K562 (cell line): ENCODE measurements at regions not wholly inside any gene's neighbourhood (a gene's known extent, or its start where the extent isn't known, plus 50 kb on each side); places are given as distances from the start of the nearest gene placed in this dataset.

Source experiments
- ATAC-seq: fragments of 200-7000 bp; cut with Tn5 transposase; 3 replicates; pipeline ENCODE4 v1.9.1; 2020; ENCODE audit warnings: moderate library complexity
- BruUV-seq: library from RNA; stranded (reverse); fragments of 400-500 nt; replicated peaks from 2 replicates; lab custom pipeline; 2021; lab: Mats Ljungman, UMichigan
- CTCF ChIA-PET: fragments of 300-600 bp; formaldehyde crosslinking; extraction: SDS; loops from one replicate; lab custom pipeline; 2021; ENCODE audit warnings: low intra/inter-chr PET ratio; lab: Yijun Ruan, JAX
- POLR2A ChIA-PET: fragments of 300-600, 350-650 bp; sonication (Branson Sonifier 250); formaldehyde crosslinking; extraction: SDS; loops from one replicate; lab custom pipeline; 2021; ENCODE audit warnings: antibody characterized with exemption, inconsistent platforms; lab: Yijun Ruan, JAX
- DNase-seq, 4 experiments: peaks; one replicate each; pipeline versions ENCODE4 v3.0.0 to v3.0.0-alpha.2; 2011 to 2018; ENCODE audit warnings: low spot score in 3 of 4, mixed read lengths in 3 of 4; ENCODE audit errors: extremely low read depth in 1 of 4
- FAIRE-seq: peaks from 2 replicates; lab custom pipeline; 2011; peaks lifted over from hg19 to GRCh38; lab: Jason Lieb, UNC
- H2AFZ ChIP-seq: 2 replicates; pipeline ENCODE4 v1.6.0; 2011; ENCODE audit warnings: low read depth, low read length, control low read depth, inconsistent platforms
- H3K27ac ChIP-seq: fragments of 200-600 bp; 3 replicates; pipeline ENCODE4 v1.8.0; 2011; ENCODE audit warnings: low read depth, mild to moderate bottlenecking, control low read depth, inconsistent platforms, low read length, moderate library complexity, mixed read lengths; ENCODE audit errors: extremely low read depth
- H3K27me3 ChIP-seq, 2 experiments: fragments of 300-600 bp in 1 of 2; 2 replicates in 1 of 2; 3 replicates in 1 of 2; pipeline versions ENCODE4 v1.6.0 to v1.8.0; 2011; ENCODE audit warnings: inconsistent platforms in 2 of 2, low read length in 2 of 2, mild to moderate bottlenecking in 1 of 2, mixed read lengths in 1 of 2, moderate library complexity in 1 of 2; ENCODE audit not compliant: control insufficient read depth in 2 of 2, insufficient read depth in 2 of 2
- H3K36me3 ChIP-seq: fragments of 300-600 bp; 3 replicates; pipeline ENCODE4 v1.8.0; 2011; ENCODE audit warnings: mild to moderate bottlenecking, low read length, inconsistent platforms; ENCODE audit not compliant: control insufficient read depth, insufficient read depth
- H3K4me1 ChIP-seq, 2 experiments: fragments of 200-600 bp in 1 of 2; replicated peaks in 1 of 2; 2 replicates in 1 of 2; 3 replicates in 1 of 2; pipeline versions ENCODE4 v1.5.1 to v1.8.0; 2011; ENCODE audit warnings: inconsistent platforms in 2 of 2, low read length in 2 of 2, mild to moderate bottlenecking in 1 of 2, mixed read lengths in 1 of 2, moderate library complexity in 1 of 2; ENCODE audit not compliant: control insufficient read depth in 2 of 2, insufficient read depth in 2 of 2
- H3K4me2 ChIP-seq: 2 replicates; pipeline ENCODE4 v1.6.1; 2011; ENCODE audit warnings: low read length, control low read depth, inconsistent platforms, mixed read lengths; ENCODE audit not compliant: insufficient read depth
- H3K4me3 ChIP-seq: fragments of 200-600 bp; sonication (generic), shearing (Covaris generic); 2 replicates; pipeline ENCODE4 v1.5.1; 2016; ENCODE audit warnings: control low read depth, inconsistent platforms
- H3K79me2 ChIP-seq: fragments of 200-600 bp; 3 replicates; pipeline ENCODE4 v1.8.0; 2011; ENCODE audit warnings: low read length, inconsistent platforms; ENCODE audit not compliant: control insufficient read depth, insufficient read depth
- H3K9ac ChIP-seq, 2 experiments: 2 replicates each; pipeline versions ENCODE4 v1.6.0 to v1.6.1; 2011; ENCODE audit warnings: low read depth in 2 of 2, low read length in 2 of 2, control low read depth in 1 of 2, inconsistent platforms in 1 of 2, mild to moderate bottlenecking in 1 of 2, mixed read lengths in 1 of 2; ENCODE audit not compliant: insufficient read depth in 1 of 2
- H3K9me1 ChIP-seq: one replicate; pipeline ENCODE4 v1.6.0; 2011; ENCODE audit warnings: inconsistent platforms, mild to moderate bottlenecking, low read length, moderate library complexity; ENCODE audit not compliant: control insufficient read depth, insufficient read depth
- H3K9me3 ChIP-seq: replicated peaks from 2 replicates; pipeline ENCODE4 v1.5.1; 2011; ENCODE audit warnings: low read depth, low read length, inconsistent platforms; ENCODE audit not compliant: control insufficient read depth, insufficient read depth
- H4K20me1 ChIP-seq: replicated peaks from 2 replicates; pipeline ENCODE4 v1.6.1; 2011; ENCODE audit warnings: low read length, inconsistent platforms, mixed read lengths; ENCODE audit not compliant: control insufficient read depth, insufficient read depth
- CHCHD3 ChIP-seq: fragments of 250-450 bp; sonication (Bioruptor Pico); IDR thresholded peaks from 2 replicates; pipeline ENCODE4 v2.1.2; 2022; ENCODE audit warnings: mild to moderate bottlenecking
- HMGN3 ChIP-seq: IDR thresholded peaks from 2 replicates; pipeline ENCODE4 v1.6.1; 2011; ENCODE audit warnings: borderline replicate concordance, low read depth, mild to moderate bottlenecking, mixed read lengths, low read length; ENCODE audit not compliant: insufficient read length; ENCODE audit errors: extremely low read depth
- ILK ChIP-seq: fragments of 450-650 bp; IDR thresholded peaks from 2 replicates; pipeline ENCODE4 v1.6.1; 2016; ENCODE audit warnings: missing genetic modification characterization, low read depth, mild to moderate bottlenecking, missing compliant biosample characterization, moderate library complexity, borderline replicate concordance
- MYC ChIP-seq, 2 experiments: fragments of 250-450 bp in 1 of 2; sonication (Bioruptor Pico) in 1 of 2; IDR thresholded peaks; 2 replicates each; pipeline versions ENCODE4 v1.5.1 to v1.6.1; 2012 to 2021; ENCODE audit warnings: low read depth in 2 of 2, borderline replicate concordance in 1 of 2, improper control_type of control experiment in 1 of 2, low read length in 1 of 2, mild to moderate bottlenecking in 1 of 2, moderate library complexity in 1 of 2
- NFXL1 ChIP-seq: fragments of 450-650 bp; formaldehyde crosslinking; IDR thresholded peaks from 2 replicates; pipeline ENCODE4 v1.4.0; 2021; ENCODE audit warnings: mild to moderate bottlenecking
- RBM15 ChIP-seq: fragments of 200-400 bp; formaldehyde crosslinking; IDR thresholded peaks from 2 replicates; pipeline ENCODE4 v1.6.1; 2018; ENCODE audit warnings: mild to moderate bottlenecking, low read length, moderate library complexity; ENCODE audit not compliant: insufficient read depth
- SP2 ChIP-seq: IDR thresholded peaks from 2 replicates; pipeline ENCODE4 v1.6.1; 2011; ENCODE audit warnings: mild to moderate bottlenecking, low read depth, low read length, moderate library complexity; ENCODE audit not compliant: poor library complexity, severe bottlenecking; ENCODE audit errors: extremely low read depth
- TFAM ChIP-seq: fragments of 250-450 bp; sonication (Bioruptor Pico); conservative IDR thresholded peaks from 2 replicates; pipeline ENCODE4 v1.5.0; 2021; ENCODE audit warnings: mild to moderate bottlenecking, moderate library complexity
- ZNF124 ChIP-seq: sonication (generic); formaldehyde crosslinking; IDR thresholded peaks from 2 replicates; pipeline ENCODE4 v1.8.1; 2022; ENCODE audit warnings: missing genetic modification reagents
- WGBS: fragments of 100-300 bp; shearing (Covaris generic); methylation state at CpG from one replicate; pipeline ENCODE4 v1.1.6; 2016; ENCODE audit warnings: low coverage, mixed read lengths; ENCODE audit not compliant: insufficient coverage; ENCODE audit errors: missing lambda C conversion rate; 5-methylcytosine and 5-hydroxymethylcytosine counted together
- in situ Hi-C: fragments of 300-500 bp; cut with MboI; formaldehyde crosslinking; loops from 4 replicates; pipeline ENCODE4 v1.15.0; 2018; ENCODE audit warnings: inconsistent platforms, mixed read lengths
- intact Hi-C: fragments of 100-400 bp; cut with micrococcal nuclease; formaldehyde crosslinking; loops from 2 replicates; pipeline ENCODE4 v1.14.2; 2022
- TF ChIP-seq, protein P1 (sequence below), 2 experiments: IDR thresholded peaks; 2 replicates each; pipeline ENCODE4 v1.6.1; 2011; ENCODE audit warnings: borderline replicate concordance in 1 of 2, control low read depth in 1 of 2, low read depth in 1 of 2, low read length in 1 of 2, mild to moderate bottlenecking in 1 of 2, mixed read lengths in 1 of 2, moderate library complexity in 1 of 2; ENCODE audit not compliant: insufficient read depth in 1 of 2, insufficient read length in 1 of 2, poor library complexity in 1 of 2, severe bottlenecking in 1 of 2; ENCODE audit errors: extremely low read depth in 1 of 2
- TF ChIP-seq, protein P2 (sequence below): fragments of 250-450 bp; sonication (Bioruptor Pico); IDR thresholded peaks from 2 replicates; pipeline ENCODE4 v1.8.0; 2022; ENCODE audit warnings: inconsistent platforms
- TF ChIP-seq, protein P3 (sequence below): sonication (generic); formaldehyde crosslinking; IDR thresholded peaks from 2 replicates; pipeline ENCODE4 v1.8.1; 2023; ENCODE audit warnings: mild to moderate bottlenecking, missing genetic modification reagents
- TF ChIP-seq, protein P4 (sequence below): sonication (generic); formaldehyde crosslinking; IDR thresholded peaks from 2 replicates; pipeline ENCODE4 v1.4.0; 2020; ENCODE audit warnings: mild to moderate bottlenecking, missing genetic modification reagents

DNA sequence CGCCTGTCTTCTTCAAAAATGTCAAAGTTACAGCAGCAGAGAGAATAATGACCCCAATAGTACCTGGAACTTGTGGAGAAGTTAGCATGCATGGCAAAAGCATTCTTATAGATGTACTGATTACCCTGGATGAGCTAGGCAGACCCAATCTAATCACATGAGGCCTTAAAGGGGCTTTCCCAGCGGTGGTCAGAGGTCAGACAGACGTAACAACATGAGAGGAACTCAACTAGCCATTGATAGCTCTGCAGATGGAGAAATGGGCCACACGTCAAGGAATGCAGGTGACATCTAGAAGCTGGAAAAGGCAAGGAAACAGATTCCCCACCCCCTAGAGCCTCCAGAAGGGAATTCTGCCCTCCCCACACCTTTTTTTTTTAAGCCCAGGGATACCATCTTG lies 156.8 kb upstream of the ARID1B start:
- no peak overlapping the region for H3K9ac ChIP-seq
- peaks cover 0 to 6% of the 10 kb centered on the region in 2 experiments; a peak in 3 of 5 replicates for H3K4me1 ChIP-seq
- ATAC-seq (no peak), DNase-seq (no peak), FAIRE-seq (no peak)
- no peaks in the 10 kb centered on the region for H3K79me2 ChIP-seq
- H4K20me1 ChIP-seq: no peaks in the 10 kb centered on the region
- intact Hi-C loops (no loop called here), in situ Hi-C loops (no loop called here)
- no peak overlapping the region for H3K4me3 ChIP-seq
- 0 out of 5 replicates have a peak, but pooled peaks cover 0 to 4% of the 10 kb centered on the region in 2 experiments for H3K27me3 ChIP-seq
- no peaks in the 10 kb centered on the region for H3K9me1 ChIP-seq
- H2AFZ ChIP-seq: no peak overlapping the region
- WGBS: 4% methylated on average over 4 of the region's 4 CpGs
- CTCF ChIA-PET: no interaction called here
- H3K36me3 ChIP-seq: no peaks in the 10 kb centered on the region
- no TSS peak for BruUV-seq
- no peaks in the 10 kb centered on the region for H3K9me3 ChIP-seq
- POLR2A ChIA-PET: interaction anchor here (0.7 kb wide), 1 partner anchor 219 kb away, joined by 3 read pairs; no protein-coding TSS in a partner anchor
- H3K4me2 ChIP-seq: no peak overlapping the region
- H3K27ac ChIP-seq: no peak overlapping the region
- TF ChIP-seq NFXL1 (CRISPR knock-in tag): no peak
- TF ChIP-seq ILK (tag): no peak
- TF ChIP-seq, protein P1, sequence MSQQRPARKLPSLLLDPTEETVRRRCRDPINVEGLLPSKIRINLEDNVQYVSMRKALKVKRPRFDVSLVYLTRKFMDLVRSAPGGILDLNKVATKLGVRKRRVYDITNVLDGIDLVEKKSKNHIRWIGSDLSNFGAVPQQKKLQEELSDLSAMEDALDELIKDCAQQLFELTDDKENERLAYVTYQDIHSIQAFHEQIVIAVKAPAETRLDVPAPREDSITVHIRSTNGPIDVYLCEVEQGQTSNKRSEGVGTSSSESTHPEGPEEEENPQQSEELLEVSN (IDR thresholded peaks at IDR 0.05; ENCODE audit: borderline replicate concordance in 1 of 2, extremely low read depth in 1 of 2, insufficient read depth in 1 of 2, insufficient read length in 1 of 2, low read depth in 1 of 2, low read length in 1 of 2, poor library complexity in 1 of 2, severe bottlenecking in 1 of 2): no peak
- TF ChIP-seq CHCHD3: no peak
- TF ChIP-seq, protein P2, sequence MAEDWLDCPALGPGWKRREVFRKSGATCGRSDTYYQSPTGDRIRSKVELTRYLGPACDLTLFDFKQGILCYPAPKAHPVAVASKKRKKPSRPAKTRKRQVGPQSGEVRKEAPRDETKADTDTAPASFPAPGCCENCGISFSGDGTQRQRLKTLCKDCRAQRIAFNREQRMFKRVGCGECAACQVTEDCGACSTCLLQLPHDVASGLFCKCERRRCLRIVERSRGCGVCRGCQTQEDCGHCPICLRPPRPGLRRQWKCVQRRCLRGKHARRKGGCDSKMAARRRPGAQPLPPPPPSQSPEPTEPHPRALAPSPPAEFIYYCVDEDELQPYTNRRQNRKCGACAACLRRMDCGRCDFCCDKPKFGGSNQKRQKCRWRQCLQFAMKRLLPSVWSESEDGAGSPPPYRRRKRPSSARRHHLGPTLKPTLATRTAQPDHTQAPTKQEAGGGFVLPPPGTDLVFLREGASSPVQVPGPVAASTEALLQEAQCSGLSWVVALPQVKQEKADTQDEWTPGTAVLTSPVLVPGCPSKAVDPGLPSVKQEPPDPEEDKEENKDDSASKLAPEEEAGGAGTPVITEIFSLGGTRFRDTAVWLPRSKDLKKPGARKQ (CRISPR knock-in tag): no peak
- TF ChIP-seq MYC (IDR thresholded peaks at IDR 0.05; ENCODE audit: low read depth, low read length): no peak
- TF ChIP-seq MYC (CRISPR knock-in tag; IDR thresholded peaks at IDR 0.05; ENCODE audit: borderline replicate concordance, low read depth): no peak
- TF ChIP-seq, protein P3, sequence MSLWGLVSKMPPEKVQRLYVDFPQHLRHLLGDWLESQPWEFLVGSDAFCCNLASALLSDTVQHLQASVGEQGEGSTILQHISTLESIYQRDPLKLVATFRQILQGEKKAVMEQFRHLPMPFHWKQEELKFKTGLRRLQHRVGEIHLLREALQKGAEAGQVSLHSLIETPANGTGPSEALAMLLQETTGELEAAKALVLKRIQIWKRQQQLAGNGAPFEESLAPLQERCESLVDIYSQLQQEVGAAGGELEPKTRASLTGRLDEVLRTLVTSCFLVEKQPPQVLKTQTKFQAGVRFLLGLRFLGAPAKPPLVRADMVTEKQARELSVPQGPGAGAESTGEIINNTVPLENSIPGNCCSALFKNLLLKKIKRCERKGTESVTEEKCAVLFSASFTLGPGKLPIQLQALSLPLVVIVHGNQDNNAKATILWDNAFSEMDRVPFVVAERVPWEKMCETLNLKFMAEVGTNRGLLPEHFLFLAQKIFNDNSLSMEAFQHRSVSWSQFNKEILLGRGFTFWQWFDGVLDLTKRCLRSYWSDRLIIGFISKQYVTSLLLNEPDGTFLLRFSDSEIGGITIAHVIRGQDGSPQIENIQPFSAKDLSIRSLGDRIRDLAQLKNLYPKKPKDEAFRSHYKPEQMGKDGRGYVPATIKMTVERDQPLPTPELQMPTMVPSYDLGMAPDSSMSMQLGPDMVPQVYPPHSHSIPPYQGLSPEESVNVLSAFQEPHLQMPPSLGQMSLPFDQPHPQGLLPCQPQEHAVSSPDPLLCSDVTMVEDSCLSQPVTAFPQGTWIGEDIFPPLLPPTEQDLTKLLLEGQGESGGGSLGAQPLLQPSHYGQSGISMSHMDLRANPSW (CRISPR knock-in tag): no peak
- TF ChIP-seq RBM15: no peak
- no peak for TF ChIP-seq ZNF124 (CRISPR knock-in tag)
- no peak for TF ChIP-seq SP2
- TF ChIP-seq TFAM (CRISPR knock-in tag): no peak
- TF ChIP-seq, protein P4, sequence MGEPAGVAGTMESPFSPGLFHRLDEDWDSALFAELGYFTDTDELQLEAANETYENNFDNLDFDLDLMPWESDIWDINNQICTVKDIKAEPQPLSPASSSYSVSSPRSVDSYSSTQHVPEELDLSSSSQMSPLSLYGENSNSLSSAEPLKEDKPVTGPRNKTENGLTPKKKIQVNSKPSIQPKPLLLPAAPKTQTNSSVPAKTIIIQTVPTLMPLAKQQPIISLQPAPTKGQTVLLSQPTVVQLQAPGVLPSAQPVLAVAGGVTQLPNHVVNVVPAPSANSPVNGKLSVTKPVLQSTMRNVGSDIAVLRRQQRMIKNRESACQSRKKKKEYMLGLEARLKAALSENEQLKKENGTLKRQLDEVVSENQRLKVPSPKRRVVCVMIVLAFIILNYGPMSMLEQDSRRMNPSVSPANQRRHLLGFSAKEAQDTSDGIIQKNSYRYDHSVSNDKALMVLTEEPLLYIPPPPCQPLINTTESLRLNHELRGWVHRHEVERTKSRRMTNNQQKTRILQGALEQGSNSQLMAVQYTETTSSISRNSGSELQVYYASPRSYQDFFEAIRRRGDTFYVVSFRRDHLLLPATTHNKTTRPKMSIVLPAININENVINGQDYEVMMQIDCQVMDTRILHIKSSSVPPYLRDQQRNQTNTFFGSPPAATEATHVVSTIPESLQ (CRISPR knock-in tag): no peak
- no peak for TF ChIP-seq HMGN3
